Jurkat, Clone E6-1 (cell line): ENCODE measurements at regions not wholly inside any gene's neighbourhood (a gene's known extent, or its start where the extent isn't known, plus 50 kb on each side); places are given as distances from the start of the nearest gene placed in this dataset.
"Not testable (repeated sequence)": the region's sequence is repeated elsewhere in the genome, so short reads cannot be mapped to it uniquely, and the experiment has no call there.

ENCODE experiments used
- DNase-seq: peaks from one replicate; pipeline ENCODE4 v3.0.0-alpha.2; 2011; ENCODE audit warnings: low read depth, low spot score
- H3K4me3 ChIP-seq: 2 replicates; pipeline ENCODE4 v1.5.1; 2011; ENCODE audit warnings: mild to moderate bottlenecking, low read length, control low read depth, moderate library complexity

DNA sequence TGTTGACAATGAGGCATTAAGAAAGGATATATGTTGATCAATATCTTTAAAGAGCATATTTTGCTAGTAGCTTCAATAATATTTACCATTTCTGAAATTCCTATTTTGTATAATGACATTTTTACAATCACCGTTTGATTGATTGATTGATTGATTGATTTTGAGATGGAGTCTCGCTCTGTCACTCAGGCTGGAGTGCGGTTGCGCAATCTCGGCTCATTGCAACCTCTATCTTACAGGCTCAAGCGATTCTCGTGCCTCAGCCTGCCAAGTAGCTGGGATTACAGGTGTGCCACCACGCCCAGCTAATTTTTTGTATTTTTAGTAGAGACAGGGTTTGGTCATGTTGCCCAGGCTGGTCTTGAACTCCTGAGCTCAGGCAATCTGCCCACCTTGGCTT is 150.9 kb upstream of the TEX13D start:
- DNase-seq, H3K4me3 ChIP-seq: not testable (repeated sequence)

- DNase-seq = no peak
- H3K4me3 ChIP-seq = no peak overlapping the region
Observed at GRCh38 chrX:124190440-124190839, 142.0 kb upstream of the TEX13D start.

GRCh38 chrX:124194199-124194598 is 138.3 kb upstream of the TEX13D start:
- no peak overlapping the region for H3K4me3 ChIP-seq
- no peak for DNase-seq

DNA sequence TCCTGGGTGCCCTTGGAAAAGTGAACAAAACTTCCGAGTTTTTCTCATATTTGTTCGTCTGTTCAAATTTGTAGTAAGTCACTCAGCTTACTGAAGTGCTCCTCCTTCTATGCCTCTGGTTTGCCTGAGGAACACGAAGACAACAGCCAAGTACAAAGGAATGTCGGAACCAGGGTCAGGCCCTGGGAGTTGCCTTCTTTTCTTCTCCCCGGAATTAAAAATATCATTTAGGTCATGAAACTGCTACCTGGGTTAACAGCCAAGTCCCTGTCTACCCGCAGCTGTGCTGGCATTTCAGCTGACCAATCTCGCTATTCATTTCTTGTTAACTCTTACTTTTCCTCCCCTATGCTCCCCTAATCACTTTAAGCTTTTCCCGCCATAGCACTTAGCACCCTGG is 137.6 kb upstream of the TEX13D start:
- no peak overlapping the region for H3K4me3 ChIP-seq
- no peak for DNase-seq

GRCh38 chrX:124203311-124203710 is 129.1 kb upstream of the TEX13D start:
- H3K4me3 ChIP-seq = no peak overlapping the region
- DNase-seq = no peak

- DNase-seq = no peak
- H3K4me3 ChIP-seq = no peak overlapping the region
Observed at GRCh38 chrX:124208660-124209059, 123.8 kb upstream of the TEX13D start.

DNA sequence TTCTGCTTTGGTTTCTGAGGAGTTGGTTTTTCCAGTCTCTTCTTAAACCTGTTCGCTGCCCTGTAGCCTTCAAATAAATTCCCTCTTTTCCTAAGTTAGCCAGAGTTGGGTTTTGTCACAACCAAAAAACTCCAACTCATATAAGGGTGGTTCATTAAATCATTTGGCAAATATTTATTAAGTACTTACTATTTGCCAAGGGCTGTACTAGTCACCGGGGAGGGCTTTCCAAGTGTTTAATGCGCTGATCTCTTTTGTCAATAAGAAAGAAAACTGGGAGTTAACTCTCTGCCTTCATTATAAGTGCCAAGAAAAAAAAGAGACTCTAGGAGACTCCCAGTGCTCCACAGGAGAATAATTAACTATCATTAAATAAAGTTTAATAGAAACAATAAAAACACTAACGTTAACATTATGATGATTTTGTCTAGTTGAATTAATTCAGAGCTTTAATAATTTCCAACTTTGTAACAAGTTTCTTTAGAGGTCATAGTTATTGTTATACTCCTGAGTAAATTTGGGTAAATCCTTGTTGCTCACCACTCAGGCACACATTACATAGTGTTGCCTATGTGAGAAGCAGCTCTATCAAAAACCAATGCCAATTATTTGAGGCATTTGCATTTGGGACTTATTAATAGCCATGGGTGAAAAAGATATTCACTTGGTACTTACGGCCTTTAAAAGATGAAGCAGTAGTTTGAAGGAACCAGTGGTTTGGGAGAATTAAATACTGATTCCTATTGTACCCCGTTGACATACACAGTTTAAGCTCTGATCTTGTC is 122.5 kb upstream of the TEX13D start:
- DNase-seq = no peak
- no peak overlapping the region for H3K4me3 ChIP-seq

GRCh38 chrX:124211312-124211942 is 121.0 kb upstream of the TEX13D start:
- no peak overlapping the region for H3K4me3 ChIP-seq
- peak; percentile 66 for DNase-seq

GRCh38 chrX:124212622-124213021 is 119.8 kb upstream of the TEX13D start:
- no peak overlapping the region for H3K4me3 ChIP-seq
- peak; percentile 84 for DNase-seq

DNA sequence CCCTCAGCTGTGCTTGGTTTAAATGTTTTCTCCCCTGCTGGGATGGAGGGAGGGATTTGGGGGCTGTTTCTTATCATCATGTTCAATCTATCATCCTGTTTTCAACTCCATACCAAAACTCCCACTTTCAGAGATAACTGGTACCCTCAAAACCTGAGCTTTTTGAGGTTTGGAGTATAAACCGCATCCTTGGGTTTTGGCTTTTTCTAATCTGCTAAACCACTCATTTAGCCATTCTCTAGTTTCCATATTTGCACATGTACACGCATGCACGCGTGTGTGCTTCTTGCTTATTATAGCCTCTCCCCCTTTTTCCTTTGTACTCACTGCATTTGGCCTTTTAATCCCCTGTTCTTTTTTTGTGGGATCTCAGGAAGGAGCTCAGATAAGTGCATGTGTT is 116.7 kb upstream of the TEX13D start:
- DNase-seq = peak; percentile 72
- H3K4me3 ChIP-seq = no peak overlapping the region

DNA sequence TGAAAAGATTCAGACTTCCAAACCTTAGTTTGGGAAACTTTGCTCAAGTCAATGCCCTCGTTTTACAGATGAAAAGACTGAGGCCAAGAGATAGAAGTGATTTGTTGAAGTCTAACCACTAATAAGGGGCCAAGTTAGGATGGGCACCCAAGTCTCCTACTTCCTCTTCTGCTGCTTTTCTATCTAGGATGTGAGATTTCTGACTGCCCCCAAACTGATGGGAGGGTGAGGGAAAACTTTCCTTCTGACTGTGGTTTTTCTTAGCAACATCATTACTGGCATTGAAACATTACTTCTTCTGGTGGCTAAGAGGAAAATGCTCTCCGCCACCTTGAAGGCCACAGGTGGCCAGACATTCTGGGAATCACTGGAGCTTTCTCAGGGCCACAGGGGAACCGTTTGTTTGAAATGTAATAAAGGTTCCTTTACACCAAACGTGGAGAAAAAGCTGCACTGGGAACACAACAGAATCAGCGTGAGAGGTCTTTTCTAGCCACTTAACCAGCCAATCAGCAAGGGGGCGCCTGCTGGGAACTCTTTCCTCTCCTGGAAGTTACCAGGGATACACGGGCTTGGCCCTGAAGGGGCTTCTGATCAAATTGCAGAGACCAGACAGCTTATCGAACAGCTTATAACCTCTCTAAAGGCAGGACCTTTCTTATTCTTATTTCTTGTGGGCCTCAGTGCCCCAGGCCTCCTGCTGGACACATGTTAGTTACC is 115.9 kb upstream of the TEX13D start:
- no peak for DNase-seq
- peak overlapping the region; percentile 29; the same call in 1 of the 2 replicates for H3K4me3 ChIP-seq

GRCh38 chrX:124217304-124218251 is 114.9 kb upstream of the TEX13D start:
- H3K4me3 ChIP-seq = peak overlapping the region; percentile 29
- peak; percentile 90 for DNase-seq

DNA sequence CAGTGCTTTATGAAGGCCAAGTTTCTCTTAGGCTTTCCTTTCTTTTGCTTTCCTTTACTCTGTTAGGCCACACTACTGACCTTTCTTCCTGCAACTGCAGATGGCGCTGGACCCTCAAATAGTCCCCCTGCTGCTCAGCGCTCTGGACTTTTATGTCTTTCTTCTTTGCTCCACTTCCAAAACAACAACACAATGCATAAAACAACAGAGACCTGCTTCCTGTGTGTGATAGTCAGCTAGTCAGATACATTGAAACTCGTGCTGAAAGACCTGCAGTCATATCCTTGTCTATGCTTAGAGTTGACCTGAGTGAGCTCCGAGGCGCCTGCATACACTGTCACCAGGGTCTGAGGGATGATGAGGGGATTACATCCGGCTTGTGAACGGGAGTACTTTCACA is 108.9 kb upstream of the TEX13D start:
- no peak overlapping the region for H3K4me3 ChIP-seq
- no peak for DNase-seq

DNA sequence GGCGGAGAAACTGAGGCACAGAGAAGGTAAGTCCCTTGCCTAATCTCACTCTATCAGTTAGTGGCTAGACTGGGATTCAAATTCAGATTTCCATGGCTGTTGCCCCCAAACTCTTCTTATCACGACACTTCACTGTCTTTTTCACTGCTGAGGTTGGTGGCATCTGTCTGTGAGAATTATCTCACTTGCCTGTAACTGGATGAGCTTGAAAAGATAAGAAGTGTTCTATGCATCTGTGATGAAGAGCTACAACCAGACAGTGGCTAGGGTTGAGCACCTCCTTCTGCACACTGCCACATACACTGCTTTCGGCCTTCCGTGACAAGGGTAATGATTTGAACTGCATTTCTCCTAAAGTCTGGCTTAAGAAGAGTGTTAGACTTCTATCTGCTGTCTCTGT is 107.9 kb upstream of the TEX13D start:
- no peak overlapping the region for H3K4me3 ChIP-seq
- DNase-seq = no peak

DNA sequence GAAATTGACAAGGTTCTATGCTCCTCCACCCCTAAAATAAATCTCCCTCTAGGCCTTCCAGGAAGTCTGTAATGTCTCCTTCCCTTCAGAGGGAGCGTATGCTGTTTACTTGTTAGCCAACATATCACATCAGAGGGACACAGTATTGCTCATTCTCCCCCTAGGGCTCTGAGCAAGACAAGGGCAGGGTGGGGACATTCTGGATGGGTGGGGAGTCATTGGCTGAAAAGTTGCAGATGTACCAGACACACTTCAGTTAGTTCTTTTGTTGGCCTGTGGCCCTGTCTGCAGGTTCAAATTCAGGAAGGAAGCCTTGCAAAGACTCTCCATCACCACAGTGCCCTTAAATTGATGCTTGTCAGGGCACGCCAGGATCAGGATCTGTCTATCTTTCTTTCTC is 106.3 kb upstream of the TEX13D start:
- DNase-seq = no peak
- H3K4me3 ChIP-seq = no peak overlapping the region

DNA sequence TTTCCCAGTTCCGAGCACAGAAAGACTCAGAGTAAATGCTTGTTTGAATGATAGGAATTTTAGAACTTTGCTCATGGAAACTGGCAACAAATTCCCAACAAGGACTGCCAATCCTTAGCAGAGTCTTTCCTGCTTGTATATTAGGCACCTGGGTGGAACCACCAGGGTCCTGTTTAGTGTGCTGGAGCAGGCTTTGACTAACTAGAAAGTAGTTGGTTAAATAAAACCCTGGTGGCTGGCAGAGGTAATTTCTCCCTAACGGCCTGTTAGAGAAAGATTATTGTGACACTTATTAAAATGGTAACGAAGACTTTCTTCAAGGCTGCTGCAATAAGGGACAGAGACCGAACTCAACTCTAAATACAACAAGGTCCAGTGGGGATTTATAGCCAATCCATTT is 103.6 kb upstream of the TEX13D start:
- no peak for DNase-seq
- no peak overlapping the region for H3K4me3 ChIP-seq

DNA sequence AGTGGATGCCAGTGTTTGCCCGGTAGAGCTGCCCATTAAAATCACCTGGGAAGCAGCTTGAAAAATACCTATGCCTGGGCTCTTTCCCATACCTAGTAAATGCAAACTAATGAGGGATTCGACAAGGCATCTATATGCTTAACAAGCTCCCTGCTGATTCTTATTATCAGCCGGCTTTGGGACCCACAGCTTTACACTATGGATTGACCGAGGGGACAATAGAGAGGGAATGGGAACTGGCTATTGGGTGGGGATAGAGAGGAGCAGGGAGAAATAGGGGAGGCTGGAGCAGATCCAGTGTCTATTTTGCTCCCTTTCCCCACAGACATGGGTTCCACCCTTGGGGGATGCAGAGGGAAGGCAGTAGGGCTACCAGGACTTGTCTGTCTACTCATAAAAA is 103.1 kb upstream of the TEX13D start:
- H3K4me3 ChIP-seq = no peak overlapping the region
- no peak for DNase-seq

DNA sequence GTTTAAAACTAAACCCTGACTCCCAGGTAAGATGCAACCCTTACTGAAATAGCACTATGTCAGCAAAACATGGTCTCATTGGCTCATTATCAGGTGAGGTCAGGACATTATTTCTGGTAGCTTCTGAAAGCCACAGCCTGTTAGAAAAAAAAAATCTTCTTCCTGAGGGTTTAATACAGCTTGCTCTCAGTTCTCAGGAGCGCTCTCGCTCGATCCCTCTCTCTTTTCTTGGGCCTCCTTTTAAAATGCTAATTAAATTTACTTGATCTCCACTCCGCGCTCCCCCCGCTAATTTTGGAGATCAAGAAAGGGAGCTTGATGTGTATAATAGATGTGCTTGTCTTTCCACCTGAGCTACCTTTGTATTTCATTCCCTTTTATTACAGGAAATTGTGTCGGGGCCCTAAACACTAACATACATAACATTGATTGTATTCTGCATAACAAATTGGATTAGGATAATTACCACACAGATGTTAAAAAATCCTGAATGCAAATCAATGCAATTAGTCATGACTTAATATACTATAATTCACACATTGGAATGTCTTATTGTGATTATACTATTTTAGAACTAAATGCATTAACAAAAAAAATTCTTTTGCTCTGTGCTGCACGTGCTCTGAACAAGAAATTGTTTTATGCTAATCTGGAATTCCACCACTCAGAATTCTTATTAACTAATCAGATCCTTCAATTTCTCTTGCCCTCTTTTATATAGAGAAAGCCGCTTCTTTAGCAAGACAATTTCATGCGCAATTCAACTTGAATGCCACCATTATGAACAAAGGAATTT is 101.6 kb upstream of the TEX13D start:
- DNase-seq = no peak
- no peak overlapping the region for H3K4me3 ChIP-seq

DNA sequence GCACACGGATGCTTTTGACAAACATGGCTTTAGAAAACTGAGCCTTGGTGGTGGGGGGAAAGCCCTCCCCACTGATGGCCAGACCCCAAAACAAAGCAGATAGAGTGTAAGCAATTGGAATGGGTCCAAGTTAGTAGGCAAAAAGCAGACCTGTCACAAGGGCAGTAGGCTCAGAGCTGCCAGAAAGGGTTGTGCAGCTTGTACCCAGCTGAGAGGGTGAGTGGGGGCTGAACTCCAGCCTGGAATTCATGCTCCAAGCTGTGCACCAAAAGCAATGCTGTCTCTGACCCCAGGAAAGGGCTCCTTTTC is 101.1 kb upstream of the TEX13D start:
- DNase-seq = no peak
- no peak overlapping the region for H3K4me3 ChIP-seq
